ENCODE measurements at regions not wholly inside any gene's neighbourhood (a gene's known extent, or its start where the extent isn't known, plus 50 kb on each side); places are given as distances from the start of the nearest gene placed in this dataset.
A peak's percentile ranks its signal among the peaks of the same experiment; 100 is the strongest.

- no peak for DNase-seq (ENCODE audit: low read depth)
- TF ChIP-seq, protein P1, sequence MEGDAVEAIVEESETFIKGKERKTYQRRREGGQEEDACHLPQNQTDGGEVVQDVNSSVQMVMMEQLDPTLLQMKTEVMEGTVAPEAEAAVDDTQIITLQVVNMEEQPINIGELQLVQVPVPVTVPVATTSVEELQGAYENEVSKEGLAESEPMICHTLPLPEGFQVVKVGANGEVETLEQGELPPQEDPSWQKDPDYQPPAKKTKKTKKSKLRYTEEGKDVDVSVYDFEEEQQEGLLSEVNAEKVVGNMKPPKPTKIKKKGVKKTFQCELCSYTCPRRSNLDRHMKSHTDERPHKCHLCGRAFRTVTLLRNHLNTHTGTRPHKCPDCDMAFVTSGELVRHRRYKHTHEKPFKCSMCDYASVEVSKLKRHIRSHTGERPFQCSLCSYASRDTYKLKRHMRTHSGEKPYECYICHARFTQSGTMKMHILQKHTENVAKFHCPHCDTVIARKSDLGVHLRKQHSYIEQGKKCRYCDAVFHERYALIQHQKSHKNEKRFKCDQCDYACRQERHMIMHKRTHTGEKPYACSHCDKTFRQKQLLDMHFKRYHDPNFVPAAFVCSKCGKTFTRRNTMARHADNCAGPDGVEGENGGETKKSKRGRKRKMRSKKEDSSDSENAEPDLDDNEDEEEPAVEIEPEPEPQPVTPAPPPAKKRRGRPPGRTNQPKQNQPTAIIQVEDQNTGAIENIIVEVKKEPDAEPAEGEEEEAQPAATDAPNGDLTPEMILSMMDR (conservative IDR thresholded peaks at IDR 0.05; ENCODE audit: control insufficient read depth, insufficient read depth, low read depth, low read length), result no peak
- no peak overlapping the region for H3K4me3 ChIP-seq (ENCODE audit: control insufficient read depth, low read depth, low read length)
Observed at GRCh38 chr4:155268821-155269220, 60.4 kb downstream of the NPY2R start.

DNA sequence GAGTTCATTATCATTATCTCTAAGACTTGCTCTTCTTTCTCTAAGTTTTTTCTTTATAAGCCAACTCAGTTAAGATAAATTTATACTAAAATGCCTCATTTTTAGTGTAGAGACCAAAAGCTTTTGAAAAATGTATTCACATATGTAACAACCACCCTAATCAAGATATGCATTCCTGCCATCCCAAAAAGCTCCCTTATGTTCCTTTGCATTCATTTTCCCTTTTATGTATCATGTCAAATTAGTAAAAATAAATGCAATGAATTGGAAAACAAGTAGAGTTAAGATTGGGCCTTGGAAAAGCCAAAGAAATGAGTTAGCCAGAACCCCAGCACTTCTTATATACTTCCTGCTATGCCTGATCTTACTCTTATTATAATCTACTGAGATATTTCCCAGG is 62.2 kb downstream of the NPY2R start:
- DNase-seq (ENCODE audit: low read depth), result no peak
- H3K4me3 ChIP-seq (ENCODE audit: control insufficient read depth, low read depth, low read length), result no peak overlapping the region
- TF ChIP-seq, protein P1 (conservative IDR thresholded peaks at IDR 0.05; ENCODE audit: control insufficient read depth, insufficient read depth, low read depth, low read length), result no peak

- TF ChIP-seq, protein P1 (conservative IDR thresholded peaks at IDR 0.05; ENCODE audit: control insufficient read depth, insufficient read depth, low read depth, low read length), result no peak
- no peak overlapping the region for H3K4me3 ChIP-seq (ENCODE audit: control insufficient read depth, low read depth, low read length)
- DNase-seq (ENCODE audit: low read depth), result peak; percentile 35
Observed at GRCh38 chr4:155271557-155271956, 63.1 kb downstream of the NPY2R start.

GRCh38 chr4:155288999-155289398 is 80.6 kb downstream of the NPY2R start:
- DNase-seq (ENCODE audit: low read depth), result no peak
- TF ChIP-seq, protein P1 (conservative IDR thresholded peaks at IDR 0.05; ENCODE audit: control insufficient read depth, insufficient read depth, low read depth, low read length), result no peak

More at GRCh38 chr4:155288999-155289398, 80.6 kb downstream of the NPY2R start:
- no peak overlapping the region for H3K4me3 ChIP-seq (ENCODE audit: control insufficient read depth, low read depth, low read length)
